ENCODE measurements at regions not wholly inside any gene's neighbourhood (a gene's known extent, or its start where the extent isn't known, plus 50 kb on each side); places are given as distances from the start of the nearest gene placed in this dataset.
"Not testable (repeated sequence)": the region's sequence is repeated elsewhere in the genome, so short reads cannot be mapped to it uniquely, and the experiment has no call there.

DNA sequence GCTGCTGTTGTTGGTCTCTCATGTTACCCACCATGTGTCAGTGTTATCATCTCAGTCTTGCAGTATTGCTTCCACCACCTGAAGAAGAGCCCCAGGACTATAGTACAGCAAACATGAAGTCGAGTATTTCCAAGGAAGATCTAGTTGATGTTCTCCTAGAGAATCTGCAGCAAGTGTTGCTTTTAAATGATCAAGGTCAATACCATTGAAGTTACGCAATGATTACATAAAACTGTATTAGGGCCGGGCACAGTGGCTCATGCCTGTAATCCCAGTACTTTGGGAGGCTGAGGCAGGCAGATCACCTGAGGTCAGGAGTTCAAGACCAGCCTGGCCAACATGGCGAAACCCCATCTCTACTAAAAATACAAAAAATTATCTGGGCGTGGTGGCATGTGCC, 173.9 kb downstream of the TJP1 start:
- H3K27me3 ChIP-seq (ENCODE audit: control insufficient read depth, extremely low read depth, insufficient read depth, low read length); H3K27ac ChIP-seq (ENCODE audit: control insufficient read depth, insufficient read depth, low read length); H3K36me3 ChIP-seq (ENCODE audit: control insufficient read depth in 2 of 2, extremely low read depth in 1 of 2, insufficient read depth in 2 of 2, low read length in 2 of 2); FAIRE-seq; DNase-seq (ENCODE audit: low read depth, low spot score); H3K9ac ChIP-seq (ENCODE audit: control insufficient read depth, extremely low read depth, insufficient read depth, low read length); H3K4me3 ChIP-seq (ENCODE audit: control insufficient read depth in 2 of 3, extremely low read depth in 1 of 3, insufficient read depth in 2 of 3, low read depth in 1 of 3, low read length in 3 of 3); H3K4me2 ChIP-seq (ENCODE audit: control insufficient read depth, extremely low read depth, insufficient read depth, low read depth, low read length); H3K9me3 ChIP-seq (ENCODE audit: control insufficient read depth, low read depth, low read length); H3K79me2 ChIP-seq (ENCODE audit: control insufficient read depth, insufficient read depth, low read length); H3K4me1 ChIP-seq (ENCODE audit: control insufficient read depth, extremely low read depth, insufficient read depth, low read length); dilution Hi-C loops (cut with MboI; ENCODE audit: extremely low pct_ligation_motif_present, low sequenced_read_pairs); H2AFZ ChIP-seq (ENCODE audit: control insufficient read depth, low read length); H3K9me1 ChIP-seq (ENCODE audit: control insufficient read depth, extremely low read depth, insufficient read depth, low read length); H4K20me1 ChIP-seq (ENCODE audit: control insufficient read depth, extremely low read depth, insufficient read depth, low read length): not testable (repeated sequence)

DNA sequence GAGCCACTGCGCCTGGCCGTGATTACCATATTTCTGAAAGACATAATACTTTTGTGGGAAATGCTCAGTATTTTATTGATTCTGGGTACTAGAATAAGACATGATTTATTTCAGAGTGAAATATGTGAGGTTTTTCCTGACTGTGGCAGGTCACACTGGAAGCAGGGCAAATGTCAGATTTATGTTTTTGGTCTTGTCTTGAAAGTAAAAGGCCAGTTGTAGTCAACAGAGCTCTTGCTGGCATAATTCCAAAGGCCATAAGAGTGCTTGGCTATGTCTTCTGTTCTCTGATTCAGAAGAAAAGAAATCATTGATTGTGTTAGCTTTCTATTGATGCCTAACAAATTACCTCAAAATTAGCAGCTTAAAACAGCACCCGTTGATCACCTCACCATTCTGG, 176.4 kb downstream of the TJP1 start:
- TF ChIP-seq, protein P1, sequence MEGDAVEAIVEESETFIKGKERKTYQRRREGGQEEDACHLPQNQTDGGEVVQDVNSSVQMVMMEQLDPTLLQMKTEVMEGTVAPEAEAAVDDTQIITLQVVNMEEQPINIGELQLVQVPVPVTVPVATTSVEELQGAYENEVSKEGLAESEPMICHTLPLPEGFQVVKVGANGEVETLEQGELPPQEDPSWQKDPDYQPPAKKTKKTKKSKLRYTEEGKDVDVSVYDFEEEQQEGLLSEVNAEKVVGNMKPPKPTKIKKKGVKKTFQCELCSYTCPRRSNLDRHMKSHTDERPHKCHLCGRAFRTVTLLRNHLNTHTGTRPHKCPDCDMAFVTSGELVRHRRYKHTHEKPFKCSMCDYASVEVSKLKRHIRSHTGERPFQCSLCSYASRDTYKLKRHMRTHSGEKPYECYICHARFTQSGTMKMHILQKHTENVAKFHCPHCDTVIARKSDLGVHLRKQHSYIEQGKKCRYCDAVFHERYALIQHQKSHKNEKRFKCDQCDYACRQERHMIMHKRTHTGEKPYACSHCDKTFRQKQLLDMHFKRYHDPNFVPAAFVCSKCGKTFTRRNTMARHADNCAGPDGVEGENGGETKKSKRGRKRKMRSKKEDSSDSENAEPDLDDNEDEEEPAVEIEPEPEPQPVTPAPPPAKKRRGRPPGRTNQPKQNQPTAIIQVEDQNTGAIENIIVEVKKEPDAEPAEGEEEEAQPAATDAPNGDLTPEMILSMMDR (optimal IDR thresholded peaks at IDR 0.05 in 1 of 3, IDR thresholded peaks at IDR 0.05 in 1 of 3, conservative IDR thresholded peaks at IDR 0.05 in 1 of 3; ENCODE audit: extremely low read depth in 1 of 3, insufficient read depth in 2 of 3, low read length in 3 of 3) = no peak
- TF ChIP-seq EZH2 (IDR thresholded peaks at IDR 0.05; ENCODE audit: low read length) = no peak
- dilution Hi-C loops (cut with MboI; ENCODE audit: extremely low pct_ligation_motif_present, low sequenced_read_pairs) = no loop called here

DNA sequence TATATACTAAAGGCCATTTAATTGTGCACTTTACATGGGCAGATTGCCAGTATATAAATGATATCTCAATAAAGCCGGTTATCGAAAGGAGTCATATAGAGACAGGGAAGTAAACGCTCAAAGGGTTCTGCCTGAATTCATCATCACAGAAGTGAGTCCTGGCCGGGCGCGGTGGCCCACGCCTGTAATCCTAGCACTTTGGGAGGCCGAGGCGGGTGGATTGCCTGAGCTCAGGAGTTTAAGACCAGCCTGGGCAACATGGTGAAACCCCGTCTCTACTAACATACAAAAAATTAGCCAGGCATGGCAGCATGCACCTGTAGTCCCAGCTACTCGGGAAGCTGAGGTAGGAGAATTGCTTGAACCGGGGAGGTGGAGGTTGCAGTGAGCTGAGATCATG, 177.9 kb downstream of the TJP1 start:
- H3K4me3 ChIP-seq (ENCODE audit: control insufficient read depth in 2 of 3, extremely low read depth in 1 of 3, insufficient read depth in 2 of 3, low read depth in 1 of 3, low read length in 3 of 3); H3K36me3 ChIP-seq (ENCODE audit: control insufficient read depth in 2 of 2, extremely low read depth in 1 of 2, insufficient read depth in 2 of 2, low read length in 2 of 2); H3K4me1 ChIP-seq (ENCODE audit: control insufficient read depth, extremely low read depth, insufficient read depth, low read length); H3K79me2 ChIP-seq (ENCODE audit: control insufficient read depth, insufficient read depth, low read length); H3K9ac ChIP-seq (ENCODE audit: control insufficient read depth, extremely low read depth, insufficient read depth, low read length); H3K27me3 ChIP-seq (ENCODE audit: control insufficient read depth, extremely low read depth, insufficient read depth, low read length); H3K4me2 ChIP-seq (ENCODE audit: control insufficient read depth, extremely low read depth, insufficient read depth, low read depth, low read length); DNase-seq (ENCODE audit: low read depth, low spot score); H3K9me3 ChIP-seq (ENCODE audit: control insufficient read depth, low read depth, low read length); H3K9me1 ChIP-seq (ENCODE audit: control insufficient read depth, extremely low read depth, insufficient read depth, low read length); H3K27ac ChIP-seq (ENCODE audit: control insufficient read depth, insufficient read depth, low read length); FAIRE-seq; H4K20me1 ChIP-seq (ENCODE audit: control insufficient read depth, extremely low read depth, insufficient read depth, low read length); dilution Hi-C loops (cut with MboI; ENCODE audit: extremely low pct_ligation_motif_present, low sequenced_read_pairs); H2AFZ ChIP-seq (ENCODE audit: control insufficient read depth, low read length): not testable (repeated sequence)

More for the DNA sequence above, 176.4 kb downstream of the TJP1 start:
- H3K79me2 ChIP-seq (ENCODE audit: control insufficient read depth, insufficient read depth, low read length) = no peaks in the 10 kb centered on the region
- H4K20me1 ChIP-seq (ENCODE audit: control insufficient read depth, extremely low read depth, insufficient read depth, low read length) = no peaks in the 10 kb centered on the region
- no peaks in the 10 kb centered on the region for H3K9me1 ChIP-seq (ENCODE audit: control insufficient read depth, extremely low read depth, insufficient read depth, low read length)
- H3K27me3 ChIP-seq (ENCODE audit: control insufficient read depth, extremely low read depth, insufficient read depth, low read length) = no peaks in the 10 kb centered on the region
- no peaks in the 10 kb centered on the region for H3K36me3 ChIP-seq (ENCODE audit: control insufficient read depth in 2 of 2, extremely low read depth in 1 of 2, insufficient read depth in 2 of 2, low read length in 2 of 2)
- no peak overlapping the region for H3K9ac ChIP-seq (ENCODE audit: control insufficient read depth, extremely low read depth, insufficient read depth, low read length)
- H3K4me2 ChIP-seq (ENCODE audit: control insufficient read depth, extremely low read depth, insufficient read depth, low read depth, low read length) = no peak overlapping the region
- H3K4me3 ChIP-seq (ENCODE audit: control insufficient read depth in 2 of 3, extremely low read depth in 1 of 3, insufficient read depth in 2 of 3, low read depth in 1 of 3, low read length in 3 of 3) = no peak overlapping the region
- H3K4me1 ChIP-seq (ENCODE audit: control insufficient read depth, extremely low read depth, insufficient read depth, low read length) = no peaks in the 10 kb centered on the region
- DNase-seq (ENCODE audit: low read depth, low spot score) (no peak), FAIRE-seq (no peak)
- H3K27ac ChIP-seq (ENCODE audit: control insufficient read depth, insufficient read depth, low read length) = no peak overlapping the region
- no peaks in the 10 kb centered on the region for H3K9me3 ChIP-seq (ENCODE audit: control insufficient read depth, low read depth, low read length)
- no peak overlapping the region for H2AFZ ChIP-seq (ENCODE audit: control insufficient read depth, low read length)
